Mucosa of descending colon (tissue), 3 donors: ENCODE measurements at regions not wholly inside any gene's neighbourhood (a gene's known extent, or its start where the extent isn't known, plus 50 kb on each side); places are given as distances from the start of the nearest gene placed in this dataset.

ENCODE experiments used
- ATAC-seq: fragments of 200-7000 bp; cut with Tn5 transposase; one replicate; pipeline ENCODE4 v1.9.1; 2020; ENCODE audit warnings: mild to moderate bottlenecking, moderate library complexity
- DNase-seq, 3 donors: peaks; one replicate each; pipeline ENCODE4 v3.0.0-alpha.2; 2020
- H3K36me3 ChIP-seq: fragments of 200-600 bp; one replicate; pipeline ENCODE4 v1.8.0; 2021; ENCODE audit warnings: low read depth, mild to moderate bottlenecking
- H3K4me1 ChIP-seq: fragments of 200-600 bp; one replicate; pipeline ENCODE4 v1.8.0; 2021; ENCODE audit warnings: low read depth, mild to moderate bottlenecking
- H3K4me3 ChIP-seq: fragments of 200-600 bp; one replicate; pipeline ENCODE4 v1.8.0; 2021; ENCODE audit warnings: mild to moderate bottlenecking
- H3K9me3 ChIP-seq: fragments of 200-600 bp; one replicate; pipeline ENCODE4 v1.8.0; 2021; ENCODE audit warnings: mild to moderate bottlenecking
- CTCF ChIP-seq: fragments of 200-600 bp; IDR thresholded peaks from one replicate; pipeline ENCODE4 v1.8.0; 2022; ENCODE audit warnings: antibody characterized with exemption, mild to moderate bottlenecking
- intact Hi-C, 2 donors: fragments of 100-400 bp; cut with DNase I in 1 of 2; cut with micrococcal nuclease in 1 of 2; formaldehyde crosslinking; loops; one replicate each; pipeline versions ENCODE4 v1.11.0 to v1.11.1; 2022; cut with DNase I, micrococcal nuclease
- donor health status: DM: no; HTN: no; CAD: no; lungs with moderate emphysema.
- donor health status: DM: no; HTN: no; CAD: no.
- donor health status: DM: no; HTN: yes; CAD: no.

- H3K36me3 ChIP-seq: no peaks in the 10 kb centered on the region
- no peak overlapping the region for H3K4me3 ChIP-seq
- intact Hi-C loops: no loop called here
- DNase-seq (no peak), ATAC-seq (no peak)
- TF ChIP-seq CTCF: no peak
- H3K4me1 ChIP-seq: no peaks in the 10 kb centered on the region
- no peaks in the 10 kb centered on the region for H3K9me3 ChIP-seq
Observed at GRCh38 chr12:47504775-47505446, 200.9 kb downstream of the RPAP3 start.

GRCh38 chr12:47493801-47494200, 212.0 kb downstream of the RPAP3 start:
- Histone ChIP-seq H3K4me3 (no peak overlapping the region), H3K36me3 (no peaks in the 10 kb centered on the region), H3K4me1 (no peaks in the 10 kb centered on the region), H3K9me3 (peaks cover 4% of the 10 kb centered on the region)
- TF ChIP-seq CTCF: no peak
- intact Hi-C loops: no loop called here
- ATAC-seq (no peak), DNase-seq (no peak)

- no peak for TF ChIP-seq CTCF
- no peak overlapping the region for H3K4me3 ChIP-seq
- no peaks in the 10 kb centered on the region for H3K36me3 ChIP-seq
- ATAC-seq: no peak
- DNase-seq: no peak
- H3K4me1 ChIP-seq: no peaks in the 10 kb centered on the region
- H3K9me3 ChIP-seq: no peaks in the 10 kb centered on the region
- intact Hi-C loops: no loop called here
Observed at GRCh38 chr12:47491516-47492305, 214.1 kb downstream of the RPAP3 start.

GRCh38 chr12:47488888-47489287, 216.9 kb downstream of the RPAP3 start:
- Histone ChIP-seq H3K4me1 (no peaks in the 10 kb centered on the region), H3K4me3 (no peak overlapping the region), H3K36me3 (no peaks in the 10 kb centered on the region), H3K9me3 (no peaks in the 10 kb centered on the region)
- DNase-seq (no peak), ATAC-seq (no peak)
- no peak for TF ChIP-seq CTCF
- intact Hi-C loops: no loop called here

GRCh38 chr12:47481041-47481440, 224.8 kb downstream of the RPAP3 start:
- Histone ChIP-seq H3K36me3 (no peaks in the 10 kb centered on the region), H3K4me1 (no peaks in the 10 kb centered on the region), H3K9me3 (peaks cover 1% of the 10 kb centered on the region), H3K4me3 (no peak overlapping the region)
- ATAC-seq (no peak), DNase-seq (no peak)
- intact Hi-C loops: no loop called here
- no peak for TF ChIP-seq CTCF
